ENCODE measurements at regions not wholly inside any gene's neighbourhood (a gene's known extent, or its start where the extent isn't known, plus 50 kb on each side); places are given as distances from the start of the nearest gene placed in this dataset.

DNA sequence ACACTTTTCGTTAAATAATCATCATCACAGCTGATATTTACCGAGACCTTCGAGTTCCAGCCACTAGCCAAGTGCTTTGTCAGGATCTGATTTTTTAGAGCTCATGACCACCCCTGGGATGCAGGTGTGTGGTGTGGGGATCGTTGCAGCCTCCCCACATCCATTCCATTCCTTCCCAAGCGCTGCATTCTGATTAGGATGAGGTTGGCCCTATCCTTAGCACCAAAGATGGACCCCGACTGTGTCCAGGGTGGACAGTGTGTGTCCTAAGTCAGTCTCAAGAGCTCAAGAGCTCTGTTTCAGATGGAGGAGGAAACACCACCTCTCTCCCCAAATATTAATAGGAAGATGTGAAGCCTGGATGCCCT lies 74.1 kb downstream of the PSMG1 start:
- TF ChIP-seq, protein P1, sequence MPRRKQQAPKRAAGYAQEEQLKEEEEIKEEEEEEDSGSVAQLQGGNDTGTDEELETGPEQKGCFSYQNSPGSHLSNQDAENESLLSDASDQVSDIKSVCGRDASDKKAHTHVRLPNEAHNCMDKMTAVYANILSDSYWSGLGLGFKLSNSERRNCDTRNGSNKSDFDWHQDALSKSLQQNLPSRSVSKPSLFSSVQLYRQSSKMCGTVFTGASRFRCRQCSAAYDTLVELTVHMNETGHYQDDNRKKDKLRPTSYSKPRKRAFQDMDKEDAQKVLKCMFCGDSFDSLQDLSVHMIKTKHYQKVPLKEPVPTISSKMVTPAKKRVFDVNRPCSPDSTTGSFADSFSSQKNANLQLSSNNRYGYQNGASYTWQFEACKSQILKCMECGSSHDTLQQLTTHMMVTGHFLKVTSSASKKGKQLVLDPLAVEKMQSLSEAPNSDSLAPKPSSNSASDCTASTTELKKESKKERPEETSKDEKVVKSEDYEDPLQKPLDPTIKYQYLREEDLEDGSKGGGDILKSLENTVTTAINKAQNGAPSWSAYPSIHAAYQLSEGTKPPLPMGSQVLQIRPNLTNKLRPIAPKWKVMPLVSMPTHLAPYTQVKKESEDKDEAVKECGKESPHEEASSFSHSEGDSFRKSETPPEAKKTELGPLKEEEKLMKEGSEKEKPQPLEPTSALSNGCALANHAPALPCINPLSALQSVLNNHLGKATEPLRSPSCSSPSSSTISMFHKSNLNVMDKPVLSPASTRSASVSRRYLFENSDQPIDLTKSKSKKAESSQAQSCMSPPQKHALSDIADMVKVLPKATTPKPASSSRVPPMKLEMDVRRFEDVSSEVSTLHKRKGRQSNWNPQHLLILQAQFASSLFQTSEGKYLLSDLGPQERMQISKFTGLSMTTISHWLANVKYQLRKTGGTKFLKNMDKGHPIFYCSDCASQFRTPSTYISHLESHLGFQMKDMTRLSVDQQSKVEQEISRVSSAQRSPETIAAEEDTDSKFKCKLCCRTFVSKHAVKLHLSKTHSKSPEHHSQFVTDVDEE (CRISPR knock-in tag; IDR thresholded peaks at IDR 0.05): no peak
- TF ChIP-seq, protein P2, sequence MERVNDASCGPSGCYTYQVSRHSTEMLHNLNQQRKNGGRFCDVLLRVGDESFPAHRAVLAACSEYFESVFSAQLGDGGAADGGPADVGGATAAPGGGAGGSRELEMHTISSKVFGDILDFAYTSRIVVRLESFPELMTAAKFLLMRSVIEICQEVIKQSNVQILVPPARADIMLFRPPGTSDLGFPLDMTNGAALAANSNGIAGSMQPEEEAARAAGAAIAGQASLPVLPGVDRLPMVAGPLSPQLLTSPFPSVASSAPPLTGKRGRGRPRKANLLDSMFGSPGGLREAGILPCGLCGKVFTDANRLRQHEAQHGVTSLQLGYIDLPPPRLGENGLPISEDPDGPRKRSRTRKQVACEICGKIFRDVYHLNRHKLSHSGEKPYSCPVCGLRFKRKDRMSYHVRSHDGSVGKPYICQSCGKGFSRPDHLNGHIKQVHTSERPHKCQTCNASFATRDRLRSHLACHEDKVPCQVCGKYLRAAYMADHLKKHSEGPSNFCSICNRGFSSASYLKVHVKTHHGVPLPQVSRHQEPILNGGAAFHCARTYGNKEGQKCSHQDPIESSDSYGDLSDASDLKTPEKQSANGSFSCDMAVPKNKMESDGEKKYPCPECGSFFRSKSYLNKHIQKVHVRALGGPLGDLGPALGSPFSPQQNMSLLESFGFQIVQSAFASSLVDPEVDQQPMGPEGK (CRISPR knock-in tag; IDR thresholded peaks at IDR 0.05; ENCODE audit: borderline replicate concordance): no peak
- no peak for TF ChIP-seq ARNTL (CRISPR knock-in tag; IDR thresholded peaks at IDR 0.05; ENCODE audit: borderline replicate concordance, low read depth)
- TF ChIP-seq, protein P3, sequence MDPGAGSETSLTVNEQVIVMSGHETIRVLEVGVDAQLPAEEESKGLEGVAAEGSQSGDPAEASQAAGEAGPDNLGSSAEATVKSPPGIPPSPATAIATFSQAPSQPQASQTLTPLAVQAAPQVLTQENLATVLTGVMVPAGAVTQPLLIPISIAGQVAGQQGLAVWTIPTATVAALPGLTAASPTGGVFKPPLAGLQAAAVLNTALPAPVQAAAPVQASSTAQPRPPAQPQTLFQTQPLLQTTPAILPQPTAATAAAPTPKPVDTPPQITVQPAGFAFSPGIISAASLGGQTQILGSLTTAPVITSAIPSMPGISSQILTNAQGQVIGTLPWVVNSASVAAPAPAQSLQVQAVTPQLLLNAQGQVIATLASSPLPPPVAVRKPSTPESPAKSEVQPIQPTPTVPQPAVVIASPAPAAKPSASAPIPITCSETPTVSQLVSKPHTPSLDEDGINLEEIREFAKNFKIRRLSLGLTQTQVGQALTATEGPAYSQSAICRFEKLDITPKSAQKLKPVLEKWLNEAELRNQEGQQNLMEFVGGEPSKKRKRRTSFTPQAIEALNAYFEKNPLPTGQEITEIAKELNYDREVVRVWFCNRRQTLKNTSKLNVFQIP (CRISPR knock-in tag; IDR thresholded peaks at IDR 0.05; ENCODE audit: borderline replicate concordance, low read depth): no peak
- no peak for TF ChIP-seq TOX (CRISPR knock-in tag; IDR thresholded peaks at IDR 0.05; ENCODE audit: borderline replicate concordance)
- no peak for TF ChIP-seq ZFP3 (CRISPR knock-in tag; IDR thresholded peaks at IDR 0.05)
- no peak for TF ChIP-seq SNAI2 (CRISPR knock-in tag; IDR thresholded peaks at IDR 0.05)
- TF ChIP-seq, protein P4, sequence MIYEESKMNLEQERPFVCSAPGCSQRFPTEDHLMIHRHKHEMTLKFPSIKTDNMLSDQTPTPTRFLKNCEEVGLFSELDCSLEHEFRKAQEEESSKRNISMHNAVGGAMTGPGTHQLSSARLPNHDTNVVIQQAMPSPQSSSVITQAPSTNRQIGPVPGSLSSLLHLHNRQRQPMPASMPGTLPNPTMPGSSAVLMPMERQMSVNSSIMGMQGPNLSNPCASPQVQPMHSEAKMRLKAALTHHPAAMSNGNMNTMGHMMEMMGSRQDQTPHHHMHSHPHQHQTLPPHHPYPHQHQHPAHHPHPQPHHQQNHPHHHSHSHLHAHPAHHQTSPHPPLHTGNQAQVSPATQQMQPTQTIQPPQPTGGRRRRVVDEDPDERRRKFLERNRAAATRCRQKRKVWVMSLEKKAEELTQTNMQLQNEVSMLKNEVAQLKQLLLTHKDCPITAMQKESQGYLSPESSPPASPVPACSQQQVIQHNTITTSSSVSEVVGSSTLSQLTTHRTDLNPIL (CRISPR knock-in tag; IDR thresholded peaks at IDR 0.05; ENCODE audit: low read depth): no peak
- TF ChIP-seq ZNF565 (CRISPR knock-in tag; conservative IDR thresholded peaks at IDR 0.05; ENCODE audit: low read depth): no peak
- no peak for TF ChIP-seq ZFP30 (CRISPR knock-in tag; IDR thresholded peaks at IDR 0.05)
- TF ChIP-seq BACH2 (CRISPR knock-in tag; IDR thresholded peaks at IDR 0.05; ENCODE audit: borderline replicate concordance): no peak
- no peak for TF ChIP-seq ZNF70 (CRISPR knock-in tag; IDR thresholded peaks at IDR 0.05)
- TF ChIP-seq RARB (CRISPR knock-in tag; IDR thresholded peaks at IDR 0.05): no peak
